ENCODE measurements at regions not wholly inside any gene's neighbourhood (a gene's known extent, or its start where the extent isn't known, plus 50 kb on each side); places are given as distances from the start of the nearest gene placed in this dataset.
"Not testable (repeated sequence)": the region's sequence is repeated elsewhere in the genome, so short reads cannot be mapped to it uniquely, and the experiment has no call there.

- no peak for DNase-seq (ENCODE audit: low spot score)
Measured at GRCh38 chr2:77578354-77578753, 56.2 kb upstream of the LRRTM4 start.

- DNase-seq (ENCODE audit: low spot score): no peak
Measured at GRCh38 chr2:77579076-77579769, 57.0 kb upstream of the LRRTM4 start.

- DNase-seq (ENCODE audit: low spot score): no peak
Measured at GRCh38 chr2:77588438-77588837, 66.3 kb upstream of the LRRTM4 start.

GRCh38 chr2:77590298-77590917 lies 68.2 kb upstream of the LRRTM4 start:
- no peak for DNase-seq (ENCODE audit: low spot score)

- DNase-seq (ENCODE audit: low spot score): not testable (repeated sequence)
Measured at GRCh38 chr2:77592955-77593354, 70.8 kb upstream of the LRRTM4 start.

- no peak for DNase-seq (ENCODE audit: low spot score)
Measured at GRCh38 chr2:77602771-77603170, 80.6 kb upstream of the LRRTM4 start.

- no peak for DNase-seq (ENCODE audit: low spot score)
Measured at GRCh38 chr2:77604953-77605929, 83.1 kb upstream of the LRRTM4 start.

GRCh38 chr2:77608510-77608909 lies 86.3 kb upstream of the LRRTM4 start:
- DNase-seq (ENCODE audit: low spot score): no peak

- DNase-seq (ENCODE audit: low spot score): no peak
Measured at GRCh38 chr2:77629539-77629938, 107.4 kb upstream of the LRRTM4 start.

- no peak for DNase-seq (ENCODE audit: low spot score)
Measured at GRCh38 chr2:77631007-77631406, 108.8 kb upstream of the LRRTM4 start.

GRCh38 chr2:77633601-77634000 lies 111.4 kb upstream of the LRRTM4 start:
- no peak for DNase-seq (ENCODE audit: low spot score)

GRCh38 chr2:77640924-77641323 lies 118.7 kb upstream of the LRRTM4 start:
- DNase-seq (ENCODE audit: low spot score): no peak

GRCh38 chr2:77642339-77642738 lies 120.2 kb upstream of the LRRTM4 start:
- DNase-seq (ENCODE audit: low spot score): no peak

- no peak for DNase-seq (ENCODE audit: low spot score)
Measured at GRCh38 chr2:77649856-77650255, 127.7 kb upstream of the LRRTM4 start.

- no peak for DNase-seq (ENCODE audit: low spot score)
Measured at GRCh38 chr2:77652499-77652898, 130.3 kb upstream of the LRRTM4 start.

GRCh38 chr2:77664491-77664890 lies 142.3 kb upstream of the LRRTM4 start:
- no peak for DNase-seq (ENCODE audit: low spot score)

- DNase-seq (ENCODE audit: low spot score): no peak
Measured at GRCh38 chr2:77666251-77666980, 144.2 kb upstream of the LRRTM4 start.

- DNase-seq (ENCODE audit: low spot score): not testable (repeated sequence)
Measured at GRCh38 chr2:77684543-77685319, 162.6 kb upstream of the LRRTM4 start.

GRCh38 chr2:77712601-77713000 lies 190.4 kb upstream of the LRRTM4 start:
- DNase-seq (ENCODE audit: low spot score): no peak

GRCh38 chr2:77713412-77713811 lies 191.2 kb upstream of the LRRTM4 start:
- no peak for DNase-seq (ENCODE audit: low spot score)

- no peak for DNase-seq (ENCODE audit: low spot score)
Measured at GRCh38 chr2:77720115-77720514, 197.9 kb upstream of the LRRTM4 start.
